Activated T-helper 1 cell treated with anti-CD3 and anti-CD28 coated beads, Interleukin-12 subunit alpha, Interleukin-12 subunit beta, Interleukin-2, Interleukin-4 antibody, amounts not matched to agents 30 ng/mL and 10 ng/mL and 1 ng/mL, durations not matched to agents 14 hours and 24 hours and 36 hours (primary cell): ENCODE measurements at regions not wholly inside any gene's neighbourhood (a gene's known extent, or its start where the extent isn't known, plus 50 kb on each side); places are given as distances from the start of the nearest gene placed in this dataset.
"Not testable (repeated sequence)": the region's sequence is repeated elsewhere in the genome, so short reads cannot be mapped to it uniquely, and the experiment has no call there.

Experiments used
- DNase-seq: peaks from one replicate; pipeline ENCODE4 v3.0.0; 2021; ENCODE audit warnings: low spot score
- H3K27ac Mint-ChIP-seq: one replicate; pipeline ENCODE4 v1.8.0; 2021; ENCODE audit warnings: mild to moderate bottlenecking, mixed read lengths
- H3K27me3 Mint-ChIP-seq: one replicate; pipeline ENCODE4 v1.8.0; 2022; ENCODE audit warnings: mild to moderate bottlenecking, moderate library complexity, mixed read lengths; ENCODE audit not compliant: insufficient read depth
- H3K36me3 Mint-ChIP-seq: one replicate; pipeline ENCODE4 v1.8.0; 2021; ENCODE audit warnings: low read depth, mixed read lengths
- H3K4me1 Mint-ChIP-seq: one replicate; pipeline ENCODE4 v1.8.0; 2021; ENCODE audit warnings: low read depth, mixed read lengths
- H3K4me3 Mint-ChIP-seq: one replicate; pipeline ENCODE4 v1.8.0; 2021; ENCODE audit warnings: mild to moderate bottlenecking, moderate library complexity, mixed read lengths
- H3K9me3 Mint-ChIP-seq: one replicate; pipeline ENCODE4 v1.8.0; 2021; ENCODE audit warnings: mixed read lengths
- intact Hi-C: fragments of 100-400 bp; cut with micrococcal nuclease; formaldehyde crosslinking; loops from one replicate; pipeline ENCODE4 v1.15.1; 2024

DNA sequence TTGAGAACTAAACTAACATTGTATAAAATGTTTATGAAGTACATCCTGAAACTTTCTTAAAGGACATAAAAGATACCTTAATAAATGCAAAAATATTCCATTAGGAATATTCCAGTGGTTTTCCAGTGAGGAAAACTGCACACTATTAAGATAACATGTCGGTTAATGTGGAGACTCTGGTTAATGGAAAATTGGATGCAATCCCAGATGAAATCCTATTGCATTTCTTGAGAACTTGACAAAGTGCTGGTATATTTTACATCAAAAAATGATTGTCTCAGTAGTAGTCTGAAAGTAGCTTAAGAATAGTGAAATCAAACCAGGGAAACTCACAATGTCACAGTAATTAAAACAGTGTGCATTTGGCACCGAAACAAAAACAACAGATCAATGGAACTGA is 202.5 kb upstream of the MON1B start:
- Mint-ChIP-seq H3K9me3 (peaks cover 2% of the 10 kb centered on the region), H3K36me3 (no peaks in the 10 kb centered on the region), H3K27ac (no peak overlapping the region), H3K4me3 (no peak overlapping the region), H3K27me3 (peaks cover 2% of the 10 kb centered on the region), H3K4me1 (no peaks in the 10 kb centered on the region)
- intact Hi-C loops = no loop called here
- DNase-seq = no peak

DNA sequence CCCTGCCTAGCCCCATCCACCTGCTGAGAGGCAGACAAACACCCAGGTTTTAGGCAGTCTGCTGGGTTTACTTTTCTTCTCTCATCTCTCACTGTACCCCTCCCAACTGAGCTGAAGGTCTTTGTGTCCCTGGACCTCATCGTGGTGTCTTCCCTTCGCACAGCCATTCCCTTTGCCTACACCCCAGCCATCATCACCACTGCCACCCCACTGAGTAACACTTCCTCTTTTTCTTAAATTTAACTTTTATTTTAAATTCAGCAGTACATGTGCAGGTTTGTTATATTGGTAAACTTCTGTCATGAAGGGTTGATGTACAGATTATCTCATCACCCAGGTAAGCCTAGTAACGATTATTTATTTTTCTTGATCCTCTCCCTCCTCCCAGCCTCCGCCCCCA is 188.3 kb upstream of the MON1B start:
- H3K4me1 Mint-ChIP-seq = no peaks in the 10 kb centered on the region

DNA sequence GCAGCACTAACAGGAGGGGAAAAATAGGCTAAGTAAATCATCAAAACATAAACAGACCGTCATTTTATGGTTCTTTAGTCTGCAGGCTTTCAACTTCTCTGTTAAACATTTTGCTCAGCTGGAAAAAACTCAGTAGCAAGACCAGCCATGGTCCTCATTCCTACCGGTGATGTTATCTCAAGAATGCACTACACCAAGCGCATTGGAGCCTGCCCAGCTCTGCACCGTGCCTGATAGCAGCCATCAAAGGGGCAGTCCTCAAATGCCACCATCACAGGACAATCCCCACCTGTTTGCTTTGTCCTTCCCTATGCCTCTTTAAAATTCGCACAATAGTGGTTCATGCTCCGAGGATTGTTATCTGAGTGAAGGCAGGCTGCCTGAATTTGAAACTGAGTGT is 181.5 kb upstream of the MON1B start:
- H3K9me3 Mint-ChIP-seq = peaks cover 10% of the 10 kb centered on the region
- no peak for DNase-seq
- intact Hi-C loops = no loop called here
- no peaks in the 10 kb centered on the region for H3K4me1 Mint-ChIP-seq
- H3K27me3 Mint-ChIP-seq = no peaks in the 10 kb centered on the region
- H3K27ac Mint-ChIP-seq = no peak overlapping the region
- H3K36me3 Mint-ChIP-seq = no peaks in the 10 kb centered on the region
- no peak overlapping the region for H3K4me3 Mint-ChIP-seq

More for the DNA sequence above, 188.3 kb upstream of the MON1B start:
- DNase-seq = no peak
- H3K36me3 Mint-ChIP-seq = no peaks in the 10 kb centered on the region
- no peaks in the 10 kb centered on the region for H3K27me3 Mint-ChIP-seq
- intact Hi-C loops = no loop called here
- no peaks in the 10 kb centered on the region for H3K9me3 Mint-ChIP-seq
- H3K27ac Mint-ChIP-seq = no peak overlapping the region
- no peak overlapping the region for H3K4me3 Mint-ChIP-seq

- Mint-ChIP-seq H3K36me3 (no peaks in the 10 kb centered on the region), H3K4me3 (no peak overlapping the region), H3K27ac (no peak overlapping the region), H3K4me1 (no peaks in the 10 kb centered on the region), H3K9me3 (peaks cover 5% of the 10 kb centered on the region), H3K27me3 (no peaks in the 10 kb centered on the region)
- intact Hi-C loops = no loop called here
- no peak for DNase-seq
Observed at GRCh38 chr16:77014441-77014840, 176.5 kb upstream of the MON1B start.

DNA sequence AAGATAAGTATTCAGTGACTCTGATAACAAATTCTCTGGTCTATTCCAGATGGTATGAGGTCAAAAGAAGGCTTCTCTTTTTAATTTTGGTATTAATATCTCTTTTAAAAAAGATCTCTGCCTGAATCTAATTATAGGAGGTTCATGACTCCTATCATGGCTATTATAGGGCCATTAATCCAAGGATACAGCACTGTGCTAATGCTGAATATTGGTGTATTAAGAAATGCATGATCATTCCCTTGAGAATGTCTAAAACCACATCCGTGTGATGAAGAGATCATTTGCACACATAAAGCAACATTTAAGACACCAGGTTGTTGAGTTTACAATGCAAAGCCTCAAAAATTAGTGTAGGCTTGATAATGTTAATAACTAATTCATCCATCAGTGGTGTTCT is 160.4 kb upstream of the MON1B start:
- intact Hi-C loops = no loop called here
- Mint-ChIP-seq H3K36me3 (no peaks in the 10 kb centered on the region), H3K9me3 (no peaks in the 10 kb centered on the region), H3K4me3 (no peak overlapping the region), H3K4me1 (no peaks in the 10 kb centered on the region), H3K27ac (no peak overlapping the region), H3K27me3 (no peaks in the 10 kb centered on the region)
- DNase-seq = no peak

DNA sequence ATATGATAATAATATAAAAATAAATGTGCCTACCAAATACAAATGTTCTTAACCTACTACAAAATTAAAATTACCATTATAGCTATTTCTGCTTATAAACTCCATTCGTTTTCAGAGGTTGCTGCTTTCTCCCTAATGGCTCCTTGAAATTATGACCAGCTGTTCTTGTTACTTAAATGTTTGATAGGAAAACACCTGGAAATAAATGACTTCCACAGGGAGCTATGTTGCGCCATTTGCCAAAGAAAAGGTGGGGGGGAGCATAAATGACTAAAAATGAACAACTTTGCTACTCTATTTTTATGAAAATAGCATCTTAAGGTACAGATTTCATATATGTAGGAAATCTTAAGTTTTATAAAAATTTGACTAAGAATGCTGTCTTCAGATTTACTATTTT is 157.5 kb upstream of the MON1B start:
- Mint-ChIP-seq H3K36me3 (no peaks in the 10 kb centered on the region), H3K4me3 (no peak overlapping the region), H3K27ac (no peak overlapping the region), H3K4me1 (no peaks in the 10 kb centered on the region), H3K27me3 (no peaks in the 10 kb centered on the region), H3K9me3 (no peaks in the 10 kb centered on the region)
- DNase-seq = no peak
- intact Hi-C loops = no loop called here

DNA sequence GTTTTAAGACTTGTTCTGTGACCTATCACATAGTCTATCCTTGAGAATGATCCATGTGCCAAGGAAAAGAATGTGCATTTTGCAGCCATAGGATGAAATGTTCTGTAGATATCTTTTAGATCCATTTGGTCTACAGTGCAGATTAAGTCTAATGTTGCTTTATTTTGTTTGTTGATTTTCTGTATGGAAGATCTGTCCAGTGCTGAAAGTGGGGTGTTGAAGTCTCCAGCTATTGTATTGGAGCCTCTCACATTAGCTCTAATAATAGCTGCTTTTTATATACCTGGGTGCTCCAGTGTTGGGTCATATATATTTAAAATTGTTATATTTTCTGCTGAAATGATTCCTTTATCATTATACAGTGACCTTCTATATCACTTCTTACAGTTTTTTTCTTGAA is 155.6 kb upstream of the MON1B start:
- H3K36me3 Mint-ChIP-seq = no peaks in the 10 kb centered on the region
- H3K4me1 Mint-ChIP-seq = no peaks in the 10 kb centered on the region
- intact Hi-C loops = no loop called here
- H3K27me3 Mint-ChIP-seq = no peaks in the 10 kb centered on the region
- H3K9me3 Mint-ChIP-seq = no peaks in the 10 kb centered on the region
- H3K27ac Mint-ChIP-seq = no peak overlapping the region
- H3K4me3 Mint-ChIP-seq = no peak overlapping the region
- no peak for DNase-seq

DNA sequence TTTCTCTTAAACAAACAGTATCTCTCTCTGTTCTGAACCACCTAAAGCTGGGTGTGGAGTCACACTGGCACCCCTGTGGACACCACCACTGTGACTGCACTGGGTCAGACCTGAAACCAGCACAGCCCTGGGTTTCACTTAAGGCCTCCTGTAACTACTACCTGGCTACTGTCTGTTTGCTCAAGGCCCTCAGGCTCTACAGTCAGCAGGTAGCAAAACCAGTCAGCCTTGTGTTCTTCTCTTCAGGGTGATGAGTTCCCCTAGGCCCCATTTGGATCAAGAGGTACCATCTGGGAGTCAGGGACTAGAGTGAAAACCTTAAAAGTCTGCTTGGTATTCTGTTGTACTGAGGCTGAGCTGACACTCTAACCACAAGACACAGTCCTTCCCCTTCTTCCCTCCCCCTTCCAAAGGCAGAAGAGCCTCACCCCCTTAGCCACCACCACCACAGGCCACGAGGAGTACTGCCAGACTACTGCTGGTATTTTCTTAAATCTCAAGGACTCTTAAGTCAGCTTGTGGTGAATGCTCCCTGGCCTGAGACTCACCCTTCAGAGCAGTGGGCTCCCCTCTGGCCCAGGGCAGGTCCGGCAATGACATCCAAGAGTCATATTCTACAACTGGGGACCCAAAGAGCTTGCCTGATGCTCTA is 153.2 kb upstream of the MON1B start:
- H3K27ac Mint-ChIP-seq = no peak overlapping the region
- intact Hi-C loops = no loop called here
- no peak for DNase-seq
- no peaks in the 10 kb centered on the region for H3K4me1 Mint-ChIP-seq
- no peaks in the 10 kb centered on the region for H3K9me3 Mint-ChIP-seq
- peaks cover 1% of the 10 kb centered on the region for H3K27me3 Mint-ChIP-seq
- H3K4me3 Mint-ChIP-seq = no peak overlapping the region
- H3K36me3 Mint-ChIP-seq = no peaks in the 10 kb centered on the region

- Mint-ChIP-seq H3K4me1 (no peaks in the 10 kb centered on the region), H3K4me3 (no peak overlapping the region), H3K27me3 (peaks cover 1% of the 10 kb centered on the region), H3K36me3 (no peaks in the 10 kb centered on the region), H3K27ac (no peak overlapping the region), H3K9me3 (no peaks in the 10 kb centered on the region)
- intact Hi-C loops = no loop called here
- DNase-seq = no peak
Observed at GRCh38 chr16:77041468-77041867, 149.5 kb upstream of the MON1B start.

DNA sequence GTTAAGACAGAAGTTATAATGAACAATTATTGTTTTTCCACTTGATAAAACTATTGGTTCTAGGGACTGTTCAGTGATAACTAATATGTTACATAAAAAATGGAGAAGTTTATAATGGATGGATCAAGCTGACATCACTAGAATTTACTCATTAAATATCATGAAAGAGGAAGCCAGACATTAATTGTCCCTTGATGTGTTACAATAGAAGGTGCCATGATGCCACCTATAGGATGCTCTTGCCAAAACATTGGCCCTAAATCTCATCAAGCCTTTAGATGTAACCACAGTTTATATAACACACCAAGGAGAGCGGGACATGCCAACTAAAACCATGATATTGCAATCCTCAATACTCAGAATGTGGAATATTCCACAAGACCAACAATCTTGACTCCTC is 147.9 kb upstream of the MON1B start:
- Mint-ChIP-seq H3K27ac (no peak overlapping the region), H3K36me3 (no peaks in the 10 kb centered on the region), H3K4me1 (no peaks in the 10 kb centered on the region), H3K9me3 (no peaks in the 10 kb centered on the region), H3K4me3 (no peak overlapping the region), H3K27me3 (peaks cover 1% of the 10 kb centered on the region)
- intact Hi-C loops = no loop called here
- DNase-seq = no peak

- Mint-ChIP-seq H3K4me1 (no peaks in the 10 kb centered on the region), H3K27me3 (peaks cover 1% of the 10 kb centered on the region), H3K4me3 (no peak overlapping the region), H3K9me3 (no peaks in the 10 kb centered on the region), H3K36me3 (no peaks in the 10 kb centered on the region), H3K27ac (no peak overlapping the region)
- intact Hi-C loops = no loop called here
- DNase-seq = no peak
Observed at GRCh38 chr16:77046206-77046605, 144.8 kb upstream of the MON1B start.

DNA sequence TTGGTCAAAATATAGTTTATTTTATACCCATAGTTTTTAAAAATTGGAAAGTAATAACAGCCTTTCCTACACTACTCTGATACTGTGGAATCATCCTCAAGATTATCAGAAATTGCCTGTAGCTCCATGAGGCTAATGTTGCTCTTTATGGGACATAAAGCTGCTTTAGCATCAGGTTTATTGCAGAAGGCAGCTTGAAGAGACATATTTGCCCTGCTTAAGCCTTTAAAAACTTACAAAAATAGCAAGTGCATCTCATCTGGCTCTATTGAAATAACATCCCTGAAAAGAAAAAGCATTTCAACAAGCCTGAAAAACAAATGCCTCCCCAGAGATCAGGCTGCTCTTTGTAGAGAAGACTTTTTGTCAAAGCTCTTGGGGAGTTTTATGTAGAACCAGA is 142.9 kb upstream of the MON1B start:
- H3K4me1 Mint-ChIP-seq = no peaks in the 10 kb centered on the region

GRCh38 chr16:77049577-77049976 is 141.4 kb upstream of the MON1B start:
- no peak for DNase-seq
- H3K9me3 Mint-ChIP-seq = no peaks in the 10 kb centered on the region
- no peak overlapping the region for H3K27ac Mint-ChIP-seq
- no peak overlapping the region for H3K4me3 Mint-ChIP-seq
- no peaks in the 10 kb centered on the region for H3K36me3 Mint-ChIP-seq
- H3K27me3 Mint-ChIP-seq = no peaks in the 10 kb centered on the region
- intact Hi-C loops = no loop called here
- H3K4me1 Mint-ChIP-seq = no peaks in the 10 kb centered on the region

More for the DNA sequence above, 142.9 kb upstream of the MON1B start:
- Mint-ChIP-seq H3K27me3 (no peaks in the 10 kb centered on the region), H3K36me3 (no peaks in the 10 kb centered on the region), H3K27ac (no peak overlapping the region), H3K9me3 (no peaks in the 10 kb centered on the region), H3K4me3 (no peak overlapping the region)
- no peak for DNase-seq
- intact Hi-C loops = no loop called here

- H3K4me3 Mint-ChIP-seq, intact Hi-C loops, H3K27me3 Mint-ChIP-seq, DNase-seq, H3K27ac Mint-ChIP-seq, H3K36me3 Mint-ChIP-seq, H3K4me1 Mint-ChIP-seq, H3K9me3 Mint-ChIP-seq: not testable (repeated sequence)
Observed at GRCh38 chr16:77056597-77056996, 134.4 kb upstream of the MON1B start.
